Ovary (tissue), 7 donors: ENCODE measurements at regions not wholly inside any gene's neighbourhood (a gene's known extent, or its start where the extent isn't known, plus 50 kb on each side); places are given as distances from the start of the nearest gene placed in this dataset.

ENCODE experiments used
- DNase-seq, 5 donors: peaks; one replicate each; pipeline ENCODE4 v3.0.0-alpha.2; 2019 to 2020
- H3K27ac ChIP-seq, 2 donors: fragments of 200-600 bp; one replicate each; pipeline versions ENCODE4 v1.5.1 to v1.8.0; 2019 to 2022
- H3K27me3 ChIP-seq: fragments of 200-600 bp; one replicate; pipeline ENCODE4 v1.8.0; 2022
- H3K36me3 ChIP-seq: fragments of 200-600 bp; sonication (generic); one replicate; pipeline ENCODE4 v1.5.1; 2019
- H3K4me1 ChIP-seq: one replicate; pipeline ENCODE4 v1.8.1; 2013; ENCODE audit warnings: mild to moderate bottlenecking, moderate library complexity; ENCODE audit not compliant: insufficient read depth
- H3K4me3 ChIP-seq: fragments of 200-600 bp; sonication (generic); one replicate; pipeline ENCODE4 v1.5.1; 2017
- H3K9me3 ChIP-seq, 2 donors: fragments of 200-600 bp in 1 of 2; sonication (generic) in 1 of 2; one replicate each; pipeline versions ENCODE4 v1.5.1 to v1.8.1; 2013 to 2019; ENCODE audit warnings: mild to moderate bottlenecking in 1 of 2, moderate library complexity in 1 of 2
- EP300 ChIP-seq: sonication (generic); formaldehyde crosslinking; IDR thresholded peaks from one replicate; pipeline ENCODE4 v1.6.1; 2017; ENCODE audit warnings: antibody characterized with exemption
- POLR2A ChIP-seq: fragments of 450-650 bp; IDR thresholded peaks from one replicate; pipeline ENCODE4 v1.6.1; 2017; ENCODE audit warnings: antibody characterized with exemption, mild to moderate bottlenecking, moderate library complexity
- WGBS, 3 donors: extraction: QIAGEN DNeasy Blood & Tissue Kit in 1 of 3; methylation state at CpG; one replicate each; pipeline versions ENCODE4 v1.1.5 to v1.1.7; 2013 to 2017; 5-methylcytosine and 5-hydroxymethylcytosine counted together
- intact Hi-C, 4 donors: fragments of 100-400 bp; cut with DNase I; formaldehyde crosslinking; loops; one replicate each; pipeline versions ENCODE4 v1.11.0 to v1.15.1; 2022 to 2023
- TF ChIP-seq, protein P1 (sequence below), 3 donors: fragments of 450-650 bp in 2 of 3; fragments of 200-600 bp in 1 of 3; IDR thresholded peaks; one replicate each; pipeline versions ENCODE4 v1.5.1 to v1.8.0; 2016 to 2022; ENCODE audit warnings: antibody characterized with exemption in 3 of 3, mild to moderate bottlenecking in 1 of 3
- donor health status: DM: no; HTN: no; CAD: no; lungs with moderate emphysema.
- donor health status: DM: no; HTN: no; CAD: no.
- donor health status: Bipolar disorder and iron deficiency.
- donor health status: DM: no; HTN: no; CAD: no.
- donor health status: DM: yes; HTN: yes; CAD: no.

DNA sequence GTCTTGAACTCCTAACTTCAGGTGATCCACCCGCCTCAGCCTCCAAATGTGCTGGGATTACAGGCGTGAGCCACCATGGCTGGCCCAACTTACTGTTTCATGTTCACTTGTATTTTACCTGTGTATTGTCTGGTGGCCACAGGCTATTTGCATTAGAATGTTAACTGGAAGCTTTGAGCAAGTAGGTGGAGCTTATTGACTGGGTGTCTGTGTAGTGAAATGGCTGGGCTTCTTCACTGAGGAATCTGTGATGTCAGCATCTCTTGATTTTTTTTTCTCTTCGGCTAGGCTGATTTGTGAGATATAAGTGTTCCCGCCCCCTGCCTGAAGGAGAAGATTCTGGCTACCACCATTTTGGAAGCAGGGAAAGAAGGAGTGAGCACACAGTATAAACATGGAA lies 237.8 kb upstream of the PEX5L start:
- intact Hi-C loops, result no loop called here
- no peak for TF ChIP-seq EP300
- TF ChIP-seq, protein P1, sequence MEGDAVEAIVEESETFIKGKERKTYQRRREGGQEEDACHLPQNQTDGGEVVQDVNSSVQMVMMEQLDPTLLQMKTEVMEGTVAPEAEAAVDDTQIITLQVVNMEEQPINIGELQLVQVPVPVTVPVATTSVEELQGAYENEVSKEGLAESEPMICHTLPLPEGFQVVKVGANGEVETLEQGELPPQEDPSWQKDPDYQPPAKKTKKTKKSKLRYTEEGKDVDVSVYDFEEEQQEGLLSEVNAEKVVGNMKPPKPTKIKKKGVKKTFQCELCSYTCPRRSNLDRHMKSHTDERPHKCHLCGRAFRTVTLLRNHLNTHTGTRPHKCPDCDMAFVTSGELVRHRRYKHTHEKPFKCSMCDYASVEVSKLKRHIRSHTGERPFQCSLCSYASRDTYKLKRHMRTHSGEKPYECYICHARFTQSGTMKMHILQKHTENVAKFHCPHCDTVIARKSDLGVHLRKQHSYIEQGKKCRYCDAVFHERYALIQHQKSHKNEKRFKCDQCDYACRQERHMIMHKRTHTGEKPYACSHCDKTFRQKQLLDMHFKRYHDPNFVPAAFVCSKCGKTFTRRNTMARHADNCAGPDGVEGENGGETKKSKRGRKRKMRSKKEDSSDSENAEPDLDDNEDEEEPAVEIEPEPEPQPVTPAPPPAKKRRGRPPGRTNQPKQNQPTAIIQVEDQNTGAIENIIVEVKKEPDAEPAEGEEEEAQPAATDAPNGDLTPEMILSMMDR (IDR thresholded peaks at IDR 0.05), result no peak
- TF ChIP-seq POLR2A, result no peak
- Histone ChIP-seq H3K27ac (no peak overlapping the region), H3K27me3 (no peaks in the 10 kb centered on the region), H3K4me3 (no peak overlapping the region), H3K36me3 (no peaks in the 10 kb centered on the region), H3K9me3 (no peaks in the 10 kb centered on the region), H3K4me1 (no peaks in the 10 kb centered on the region)
- WGBS, 3 donors, result 70 to 91% (median 85%) methylated on average over 4 of the region's 4 CpGs
- DNase-seq, result no peak

DNA sequence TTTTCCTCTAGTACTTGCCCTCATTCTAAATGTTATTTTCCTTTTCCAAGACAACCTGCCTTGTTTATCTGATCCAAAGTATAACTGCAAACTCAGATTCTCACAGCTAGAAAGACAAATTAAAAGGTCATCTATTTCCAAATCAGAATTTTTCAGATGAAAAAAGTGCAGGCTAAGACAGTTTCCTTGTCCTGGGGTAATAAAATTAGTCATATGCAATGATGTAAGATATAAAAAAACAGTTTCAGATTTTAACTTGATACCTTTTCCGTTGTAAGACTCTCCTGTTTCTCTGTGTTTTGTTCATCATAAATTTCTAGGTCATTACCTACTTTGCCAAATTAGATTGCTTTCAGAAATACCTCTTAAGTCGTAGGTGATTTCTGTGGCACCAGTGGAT lies 238.4 kb upstream of the PEX5L start:
- Histone ChIP-seq H3K4me1 (no peaks in the 10 kb centered on the region), H3K27ac (no peak overlapping the region), H3K9me3 (no peaks in the 10 kb centered on the region), H3K27me3 (no peaks in the 10 kb centered on the region), H3K4me3 (no peak overlapping the region), H3K36me3 (no peaks in the 10 kb centered on the region)
- no peak for DNase-seq
- intact Hi-C loops, result no loop called here
- WGBS, 3 donors, result 57 to 72% (median 66%) methylated on average over 2 of the region's 2 CpGs
- TF ChIP-seq, protein P1 (IDR thresholded peaks at IDR 0.05), result no peak
- no peak for TF ChIP-seq POLR2A
- TF ChIP-seq EP300, result no peak

DNA sequence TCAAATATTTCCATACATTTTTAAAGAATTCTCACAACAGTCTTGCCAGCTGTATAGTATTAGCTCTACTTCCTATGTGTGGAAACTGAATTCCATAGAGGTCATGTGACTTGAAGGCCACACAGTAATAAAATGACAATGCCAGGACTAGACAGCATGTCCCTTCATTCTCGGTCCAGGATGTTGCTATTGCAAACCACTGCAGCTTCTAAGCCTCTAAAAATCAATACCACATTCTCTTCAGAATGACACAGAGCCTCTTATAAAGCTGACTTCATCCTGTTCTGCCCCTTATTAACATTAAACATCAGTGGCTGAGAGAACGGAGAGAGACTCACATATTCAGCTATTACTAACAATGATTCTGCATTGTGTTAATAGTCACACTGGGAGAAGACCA lies 240.3 kb upstream of the PEX5L start:
- Histone ChIP-seq H3K9me3 (no peaks in the 10 kb centered on the region), H3K36me3 (no peaks in the 10 kb centered on the region), H3K4me1 (no peaks in the 10 kb centered on the region), H3K4me3 (no peak overlapping the region), H3K27me3 (no peaks in the 10 kb centered on the region), H3K27ac (no peak overlapping the region)
- no peak for DNase-seq
- 53 to 79% (median 76%) methylated on average over 2 of the region's 2 CpGs for WGBS, 3 donors
- intact Hi-C loops, result no loop called here
- TF ChIP-seq POLR2A (no peak), EP300 (no peak)
- TF ChIP-seq, protein P1 (IDR thresholded peaks at IDR 0.05), result no peak

DNA sequence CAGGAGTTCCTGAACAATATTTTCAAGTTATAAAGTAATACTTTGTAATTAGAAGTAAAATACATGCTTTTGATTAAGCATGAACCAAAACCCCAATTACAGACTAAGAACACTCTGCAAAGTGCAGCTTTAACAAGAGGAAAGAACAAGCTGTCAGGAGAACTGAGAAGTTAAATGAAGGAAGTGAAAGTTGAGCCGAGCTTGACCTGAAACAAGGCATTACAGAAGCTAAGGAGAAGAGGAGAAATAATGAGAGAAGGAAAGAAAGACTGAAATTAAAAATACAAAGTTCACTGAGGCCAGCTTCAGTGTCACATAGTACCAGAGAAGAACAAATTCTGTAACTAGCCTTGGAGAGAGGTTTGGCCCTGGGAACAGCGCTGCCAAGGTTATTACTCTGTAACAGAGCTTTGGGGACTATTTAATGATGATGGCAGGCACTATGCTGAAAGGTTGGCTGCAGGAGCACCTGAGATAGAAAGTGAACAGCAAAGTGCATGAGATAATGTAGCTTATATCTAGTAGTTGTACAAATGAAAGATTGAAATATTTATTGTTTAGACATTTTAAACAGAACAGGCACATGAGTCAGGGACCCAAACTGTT lies 241.9 kb upstream of the PEX5L start:
- H3K9me3 ChIP-seq, result no peaks in the 10 kb centered on the region
- TF ChIP-seq POLR2A (no peak), EP300 (no peak)
- TF ChIP-seq, protein P1 (IDR thresholded peaks at IDR 0.05), result no peak
- no peaks in the 10 kb centered on the region for H3K36me3 ChIP-seq
- 74 to 79% (median 79%) methylated on average over 2 of the region's 2 CpGs for WGBS, 3 donors
- no peaks in the 10 kb centered on the region for H3K4me1 ChIP-seq
- no peak for DNase-seq
- intact Hi-C loops, result no loop called here
- H3K4me3 ChIP-seq, result no peak overlapping the region
- H3K27ac ChIP-seq, result no peak overlapping the region
- no peaks in the 10 kb centered on the region for H3K27me3 ChIP-seq
